ENCODE measurements at regions not wholly inside any gene's neighbourhood (a gene's known extent, or its start where the extent isn't known, plus 50 kb on each side); places are given as distances from the start of the nearest gene placed in this dataset.

- intact Hi-C loops (cut with DNase I), result no loop called here
- Histone ChIP-seq H3K4me1 (replicated peaks in 1 of 2) (no peaks in the 10 kb centered on the region), H3K27me3 (peaks cover 7% of the 10 kb centered on the region), H3K4me3 (no peak overlapping the region), H3K9me3 (replicated peaks in 1 of 3) (no peaks in the 10 kb centered on the region), H3K36me3 (replicated peaks in 1 of 2) (no peaks in the 10 kb centered on the region), H3K27ac (no peak overlapping the region)
- 39 to 50% (median 42%) methylated on average over 7 of the region's 7 CpGs for WGBS, 4 donors
- TF ChIP-seq CTCF (IDR thresholded peaks at IDR 0.05) (no peak), POLR2A (IDR thresholded peaks at IDR 0.05) (no peak)
- no peak for DNase-seq
These were observed 1313.5 kb upstream of the WWC1 start for GRCh38 chr5:166977911-166978422.

GRCh38 chr5:166979307-166979895 lies 1312.0 kb upstream of the WWC1 start:
- DNase-seq, result no peak
- TF ChIP-seq POLR2A (IDR thresholded peaks at IDR 0.05) (no peak), CTCF (IDR thresholded peaks at IDR 0.05) (no peak)
- no peaks in the 10 kb centered on the region for H3K4me1 ChIP-seq (replicated peaks in 1 of 2)
- peak overlapping the region in 1 of 4 donors; percentile 29 for H3K4me3 ChIP-seq
- H3K9me3 ChIP-seq (replicated peaks in 1 of 3), result no peaks in the 10 kb centered on the region
- no peaks in the 10 kb centered on the region for H3K36me3 ChIP-seq (replicated peaks in 1 of 2)
- 0 to 2% (median 1%) methylated on average over 12 to 13 of the region's 13 CpGs for WGBS, 4 donors
- H3K27me3 ChIP-seq, result peaks cover 7% of the 10 kb centered on the region
- H3K27ac ChIP-seq, result no peak overlapping the region
- intact Hi-C loops (cut with DNase I), result no loop called here

- Histone ChIP-seq H3K9me3 (replicated peaks in 1 of 3) (no peaks in the 10 kb centered on the region), H3K36me3 (replicated peaks in 1 of 2) (no peaks in the 10 kb centered on the region), H3K4me1 (replicated peaks in 1 of 2) (no peaks in the 10 kb centered on the region), H3K27me3 (peaks cover 7% of the 10 kb centered on the region), H3K27ac (no peak overlapping the region), H3K4me3 (no peak overlapping the region)
- DNase-seq, result no peak
- intact Hi-C loops (cut with DNase I), result no loop called here
- no peak for TF ChIP-seq POLR2A (IDR thresholded peaks at IDR 0.05)
- TF ChIP-seq CTCF (IDR thresholded peaks at IDR 0.05), result no peak
- WGBS, 4 donors, result 32 to 63% (median 52%) methylated on average over 1 of the region's 1 CpG
These were observed 1310.8 kb upstream of the WWC1 start for GRCh38 chr5:166980666-166981065.

- TF ChIP-seq CTCF (IDR thresholded peaks at IDR 0.05), result no peak
- no peak for TF ChIP-seq POLR2A (IDR thresholded peaks at IDR 0.05)
- Histone ChIP-seq H3K4me1 (replicated peaks in 1 of 2) (no peaks in the 10 kb centered on the region), H3K9me3 (replicated peaks in 1 of 3) (no peaks in the 10 kb centered on the region), H3K4me3 (no peak overlapping the region), H3K36me3 (replicated peaks in 1 of 2) (no peaks in the 10 kb centered on the region), H3K27me3 (peaks cover 7% of the 10 kb centered on the region), H3K27ac (no peak overlapping the region)
- intact Hi-C loops (cut with DNase I), result no loop called here
- DNase-seq, result no peak
These were observed 1309.2 kb upstream of the WWC1 start for GRCh38 chr5:166982226-166982625.
